Raji (cell line): ENCODE measurements at regions not wholly inside any gene's neighbourhood (a gene's known extent, or its start where the extent isn't known, plus 50 kb on each side); places are given as distances from the start of the nearest gene placed in this dataset.

Source experiments
- POLR2A ChIP-seq: IDR thresholded peaks from 2 replicates; pipeline ENCODE4 v1.6.1; 2011; ENCODE audit warnings: low read depth, low read length, control low read depth; ENCODE audit not compliant: insufficient read depth

GRCh38 chr22:19641983-19642451, 72.3 kb upstream of the SEPTIN5 start:
- TF ChIP-seq POLR2A = no peak

- TF ChIP-seq POLR2A = no peak
These were observed 70.6 kb upstream of the SEPTIN5 start for GRCh38 chr22:19643448-19644313.

GRCh38 chr22:19644314-19645223, 69.7 kb upstream of the SEPTIN5 start:
- no peak for TF ChIP-seq POLR2A

GRCh38 chr22:19645391-19645790, 68.9 kb upstream of the SEPTIN5 start:
- no peak for TF ChIP-seq POLR2A

GRCh38 chr22:19645905-19646304, 68.4 kb upstream of the SEPTIN5 start:
- TF ChIP-seq POLR2A = no peak

- TF ChIP-seq POLR2A = no peak
These were observed 67.9 kb upstream of the SEPTIN5 start for GRCh38 chr22:19646383-19646782.

- TF ChIP-seq POLR2A = no peak
These were observed 65.8 kb upstream of the SEPTIN5 start for GRCh38 chr22:19648419-19648929.

GRCh38 chr22:19652316-19652715, 62.0 kb upstream of the SEPTIN5 start:
- no peak for TF ChIP-seq POLR2A

GRCh38 chr22:19654338-19654987, 59.8 kb upstream of the SEPTIN5 start:
- no peak for TF ChIP-seq POLR2A

- TF ChIP-seq POLR2A = no peak
These were observed 58.9 kb upstream of the SEPTIN5 start for GRCh38 chr22:19655399-19655798.

- no peak for TF ChIP-seq POLR2A
These were observed 57.6 kb upstream of the SEPTIN5 start for GRCh38 chr22:19656541-19657251.

GRCh38 chr22:19657252-19658056, 56.8 kb upstream of the SEPTIN5 start:
- no peak for TF ChIP-seq POLR2A
